RWPE2 (cell line): ENCODE measurements at regions not wholly inside any gene's neighbourhood (a gene's known extent, or its start where the extent isn't known, plus 50 kb on each side); places are given as distances from the start of the nearest gene placed in this dataset.

Experiments
- ATAC-seq: fragments of 200-7000 bp; cut with Tn5 transposase; 3 replicates; pipeline ENCODE4 v1.9.1; 2021; ENCODE audit warnings: low read depth
- DNase-seq: peaks from one replicate; pipeline ENCODE4 v3.0.0-alpha.2; 2020; ENCODE audit warnings: low spot score
- H3K27ac ChIP-seq: fragments of 450-650 bp; 2 replicates; pipeline ENCODE4 v1.5.1; 2017; ENCODE audit warnings: mild to moderate bottlenecking; ENCODE audit not compliant: poor library complexity, severe bottlenecking
- H3K27me3 ChIP-seq: fragments of 250-450 bp; sonication (Bioruptor Pico); 2 replicates; pipeline ENCODE4 v1.5.1; 2021; ENCODE audit warnings: mild to moderate bottlenecking, moderate library complexity; ENCODE audit not compliant: insufficient read depth, poor library complexity, severe bottlenecking
- H3K36me3 ChIP-seq: fragments of 250-450 bp; sonication (Bioruptor Pico); 2 replicates; pipeline ENCODE4 v1.5.1; 2020; ENCODE audit warnings: low read depth, mild to moderate bottlenecking, moderate library complexity
- H3K4me1 ChIP-seq: fragments of 250-450 bp; sonication (Bioruptor Pico); 2 replicates; pipeline ENCODE4 v1.5.1; 2021; ENCODE audit warnings: mild to moderate bottlenecking, moderate library complexity; ENCODE audit not compliant: insufficient read depth, poor library complexity, severe bottlenecking
- H3K4me3 ChIP-seq: fragments of 250-450 bp; sonication (Bioruptor Pico); 2 replicates; pipeline ENCODE4 v1.5.1; 2021; ENCODE audit warnings: mild to moderate bottlenecking, moderate library complexity; ENCODE audit not compliant: severe bottlenecking
- H3K9me3 ChIP-seq: fragments of 250-450 bp; sonication (Bioruptor Pico); 2 replicates; pipeline ENCODE4 v1.5.1; 2021; ENCODE audit warnings: mild to moderate bottlenecking, moderate library complexity; ENCODE audit not compliant: severe bottlenecking
- CTCF ChIP-seq: fragments of 450-650 bp; IDR thresholded peaks from one replicate; pipeline ENCODE4 v1.5.1; 2017; ENCODE audit warnings: mild to moderate bottlenecking, moderate library complexity; ENCODE audit not compliant: poor library complexity, severe bottlenecking

DNA sequence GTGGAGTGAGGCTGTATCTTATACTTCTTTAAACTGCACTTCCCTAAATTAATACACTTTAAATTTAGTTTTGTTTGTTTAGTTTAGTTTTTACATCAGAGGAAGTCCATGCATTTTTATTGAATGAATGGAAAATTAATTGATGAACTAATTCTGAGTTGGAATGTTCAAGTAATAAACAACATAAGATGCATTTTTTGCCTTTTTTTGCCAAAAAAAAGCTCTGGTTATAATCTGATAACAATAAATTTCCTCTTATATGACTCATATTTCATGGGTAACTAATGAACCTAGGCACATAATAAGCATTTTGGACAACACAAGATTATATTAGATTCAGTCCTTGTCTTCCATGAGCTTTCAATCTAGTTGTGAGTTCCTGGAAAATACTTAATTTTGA is 323.1 kb downstream of the CENPW start:
- H3K4me3 ChIP-seq = no peak overlapping the region
- H3K27me3 ChIP-seq = no peaks in the 10 kb centered on the region
- DNase-seq = no peak
- H3K36me3 ChIP-seq = no peaks in the 10 kb centered on the region
- ATAC-seq = no peak
- no peak for TF ChIP-seq CTCF
- H3K4me1 ChIP-seq = no peaks in the 10 kb centered on the region
- H3K27ac ChIP-seq = no peak overlapping the region
- H3K9me3 ChIP-seq = no peaks in the 10 kb centered on the region

DNA sequence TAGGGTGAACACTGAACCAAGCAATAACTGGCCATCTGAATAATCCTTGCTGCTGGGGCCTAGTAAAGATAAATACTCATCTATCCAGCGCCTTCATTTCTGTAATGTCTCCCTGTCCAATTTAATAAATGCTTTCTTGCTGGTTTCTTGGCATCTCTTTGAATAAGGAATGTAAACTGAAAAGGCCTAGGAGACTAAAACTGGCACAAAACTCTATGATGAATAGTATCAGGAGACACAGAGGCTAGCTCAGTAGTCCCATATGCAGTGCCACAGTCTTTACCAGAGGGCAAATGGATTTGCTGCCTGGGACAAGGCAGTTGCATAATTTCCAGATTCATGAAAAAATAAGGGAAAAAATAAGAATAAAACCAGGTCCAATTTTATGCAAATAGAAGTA is 324.4 kb downstream of the CENPW start:
- no peaks in the 10 kb centered on the region for H3K9me3 ChIP-seq
- no peak for TF ChIP-seq CTCF
- H3K27me3 ChIP-seq = no peaks in the 10 kb centered on the region
- no peak overlapping the region for H3K4me3 ChIP-seq
- H3K27ac ChIP-seq = no peak overlapping the region
- DNase-seq = no peak
- H3K36me3 ChIP-seq = no peaks in the 10 kb centered on the region
- no peaks in the 10 kb centered on the region for H3K4me1 ChIP-seq
- ATAC-seq = no peak

DNA sequence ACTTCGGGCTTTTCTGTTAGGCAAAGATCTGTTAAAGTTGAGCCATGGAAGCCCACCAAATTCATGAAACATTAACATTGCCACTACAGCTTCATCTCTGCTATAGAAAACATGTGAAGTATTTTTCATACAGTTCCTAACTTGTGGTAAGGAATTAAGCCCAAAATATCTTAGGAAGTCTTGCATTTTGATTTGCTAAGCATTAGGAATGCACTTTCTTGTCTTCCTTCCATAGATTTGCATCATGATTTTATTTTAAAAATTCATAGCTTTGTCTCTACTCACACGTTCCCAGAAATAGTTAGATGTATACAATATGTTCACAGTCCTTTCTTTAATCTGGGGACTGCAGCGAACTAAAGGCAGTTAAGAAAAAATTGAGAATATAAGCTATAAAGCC is 325.6 kb downstream of the CENPW start:
- Histone ChIP-seq H3K36me3 (no peaks in the 10 kb centered on the region), H3K9me3 (no peaks in the 10 kb centered on the region), H3K4me1 (no peaks in the 10 kb centered on the region), H3K27ac (no peak overlapping the region), H3K4me3 (no peak overlapping the region), H3K27me3 (no peaks in the 10 kb centered on the region)
- DNase-seq (no peak), ATAC-seq (no peak)
- no peak for TF ChIP-seq CTCF

DNA sequence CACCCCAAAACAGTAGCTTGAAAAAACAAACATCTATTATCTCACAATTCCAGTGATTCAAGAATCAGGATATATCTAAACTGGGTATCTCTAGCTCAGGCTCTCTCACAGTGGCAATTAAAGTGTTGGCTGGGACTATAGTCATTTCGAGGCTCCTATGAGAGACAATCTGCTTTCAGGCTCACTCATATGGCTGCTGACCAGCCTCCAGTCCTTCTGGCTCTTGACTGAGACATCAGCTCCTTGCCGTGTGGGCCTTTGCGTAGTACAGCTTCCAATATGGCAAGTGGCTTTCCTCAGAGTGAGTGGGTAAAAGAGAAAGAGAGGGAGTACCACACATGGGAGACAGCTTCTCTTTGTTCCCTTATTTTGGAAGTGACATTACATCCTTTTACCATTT is 327.2 kb downstream of the CENPW start:
- Histone ChIP-seq H3K9me3 (no peaks in the 10 kb centered on the region), H3K4me3 (no peak overlapping the region), H3K27me3 (no peaks in the 10 kb centered on the region), H3K4me1 (no peaks in the 10 kb centered on the region), H3K27ac (no peak overlapping the region), H3K36me3 (no peaks in the 10 kb centered on the region)
- DNase-seq (no peak), ATAC-seq (no peak)
- no peak for TF ChIP-seq CTCF

DNA sequence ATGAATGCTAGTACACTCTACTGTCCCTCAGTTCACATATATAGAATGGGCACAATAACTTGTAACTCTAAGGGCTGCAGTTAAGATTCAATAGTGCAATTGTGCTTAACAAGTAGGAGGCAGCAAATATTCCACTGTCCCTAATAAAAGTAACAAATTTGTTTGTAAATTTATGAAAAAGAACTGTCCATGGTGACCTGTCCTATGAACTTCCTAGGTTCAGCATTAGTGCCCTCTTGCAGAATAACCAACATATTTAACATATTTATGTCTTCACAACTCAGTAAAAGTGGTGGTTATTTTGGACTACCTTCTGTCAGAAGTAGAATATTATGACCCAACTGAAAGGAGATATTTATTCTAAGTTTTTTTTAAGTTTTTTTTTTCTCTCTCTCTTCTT is 327.8 kb downstream of the CENPW start:
- H3K27me3 ChIP-seq = no peaks in the 10 kb centered on the region
- DNase-seq = no peak
- no peak overlapping the region for H3K4me3 ChIP-seq
- H3K9me3 ChIP-seq = no peaks in the 10 kb centered on the region
- no peak for ATAC-seq
- no peaks in the 10 kb centered on the region for H3K36me3 ChIP-seq
- no peak overlapping the region for H3K27ac ChIP-seq
- TF ChIP-seq CTCF = no peak
- no peaks in the 10 kb centered on the region for H3K4me1 ChIP-seq
